Osteocyte (in vitro differentiated cells): ENCODE measurements at regions not wholly inside any gene's neighbourhood (a gene's known extent, or its start where the extent isn't known, plus 50 kb on each side); places are given as distances from the start of the nearest gene placed in this dataset.

Experiments used
- DNase-seq: peaks from one replicate; pipeline ENCODE4 v3.0.0; 2021; ENCODE audit warnings: mixed read lengths; ENCODE audit not compliant: unreplicated experiment; ENCODE audit errors: extremely low spot score
- H3K27ac Mint-ChIP-seq: one replicate; pipeline ENCODE4 v1.8.0; 2021; ENCODE audit warnings: mild to moderate bottlenecking, mixed read lengths; ENCODE audit not compliant: unreplicated experiment
- H3K27me3 Mint-ChIP-seq: one replicate; pipeline ENCODE4 v1.8.0; 2021; ENCODE audit warnings: mixed read lengths; ENCODE audit not compliant: unreplicated experiment
- H3K36me3 Mint-ChIP-seq: one replicate; pipeline ENCODE4 v1.8.0; 2021; ENCODE audit warnings: mixed read lengths; ENCODE audit not compliant: unreplicated experiment
- H3K4me1 Mint-ChIP-seq: one replicate; pipeline ENCODE4 v1.8.0; 2021; ENCODE audit warnings: mixed read lengths; ENCODE audit not compliant: unreplicated experiment
- H3K4me3 Mint-ChIP-seq: one replicate; pipeline ENCODE4 v1.8.0; 2021; ENCODE audit warnings: mild to moderate bottlenecking, moderate library complexity, mixed read lengths; ENCODE audit not compliant: unreplicated experiment
- H3K9me3 Mint-ChIP-seq: one replicate; pipeline ENCODE4 v1.8.0; 2021; ENCODE audit warnings: mixed read lengths; ENCODE audit not compliant: unreplicated experiment
- TF ChIP-seq, protein P1 (sequence below): fragments of 200-600 bp; sonication (generic); IDR thresholded peaks from 2 replicates; pipeline ENCODE4 v1.5.0; 2021; ENCODE audit warnings: antibody characterized with exemption, mild to moderate bottlenecking, moderate library complexity

DNA sequence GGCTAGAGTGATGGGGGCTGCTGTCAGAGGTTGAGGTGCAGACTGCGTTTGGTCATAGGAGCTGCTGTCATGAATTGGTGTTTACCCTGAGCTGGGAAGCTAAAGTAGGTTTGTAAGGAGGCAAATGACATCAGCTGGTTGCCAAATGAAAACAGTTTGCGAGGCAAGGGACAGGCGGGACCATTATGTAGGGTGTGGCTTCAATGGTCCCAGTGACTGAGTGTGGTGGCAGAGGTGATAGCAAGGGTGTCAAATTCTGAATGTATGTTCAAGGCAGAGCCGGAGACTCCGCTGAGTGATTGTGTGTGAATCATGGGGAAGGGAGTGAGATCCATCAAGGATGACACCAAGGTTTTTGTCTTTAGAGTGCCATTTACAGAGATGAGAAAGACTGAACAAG is 359.5 kb downstream of the VRK1 start:
- DNase-seq, result no peak
- no peaks in the 10 kb centered on the region for H3K36me3 Mint-ChIP-seq
- H3K4me3 Mint-ChIP-seq, result no peak overlapping the region
- peaks cover 38% of the 10 kb centered on the region for H3K9me3 Mint-ChIP-seq
- no peaks in the 10 kb centered on the region for H3K4me1 Mint-ChIP-seq
- no peaks in the 10 kb centered on the region for H3K27me3 Mint-ChIP-seq
- H3K27ac Mint-ChIP-seq, result no peak overlapping the region
- TF ChIP-seq, protein P1, sequence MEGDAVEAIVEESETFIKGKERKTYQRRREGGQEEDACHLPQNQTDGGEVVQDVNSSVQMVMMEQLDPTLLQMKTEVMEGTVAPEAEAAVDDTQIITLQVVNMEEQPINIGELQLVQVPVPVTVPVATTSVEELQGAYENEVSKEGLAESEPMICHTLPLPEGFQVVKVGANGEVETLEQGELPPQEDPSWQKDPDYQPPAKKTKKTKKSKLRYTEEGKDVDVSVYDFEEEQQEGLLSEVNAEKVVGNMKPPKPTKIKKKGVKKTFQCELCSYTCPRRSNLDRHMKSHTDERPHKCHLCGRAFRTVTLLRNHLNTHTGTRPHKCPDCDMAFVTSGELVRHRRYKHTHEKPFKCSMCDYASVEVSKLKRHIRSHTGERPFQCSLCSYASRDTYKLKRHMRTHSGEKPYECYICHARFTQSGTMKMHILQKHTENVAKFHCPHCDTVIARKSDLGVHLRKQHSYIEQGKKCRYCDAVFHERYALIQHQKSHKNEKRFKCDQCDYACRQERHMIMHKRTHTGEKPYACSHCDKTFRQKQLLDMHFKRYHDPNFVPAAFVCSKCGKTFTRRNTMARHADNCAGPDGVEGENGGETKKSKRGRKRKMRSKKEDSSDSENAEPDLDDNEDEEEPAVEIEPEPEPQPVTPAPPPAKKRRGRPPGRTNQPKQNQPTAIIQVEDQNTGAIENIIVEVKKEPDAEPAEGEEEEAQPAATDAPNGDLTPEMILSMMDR, result no peak

DNA sequence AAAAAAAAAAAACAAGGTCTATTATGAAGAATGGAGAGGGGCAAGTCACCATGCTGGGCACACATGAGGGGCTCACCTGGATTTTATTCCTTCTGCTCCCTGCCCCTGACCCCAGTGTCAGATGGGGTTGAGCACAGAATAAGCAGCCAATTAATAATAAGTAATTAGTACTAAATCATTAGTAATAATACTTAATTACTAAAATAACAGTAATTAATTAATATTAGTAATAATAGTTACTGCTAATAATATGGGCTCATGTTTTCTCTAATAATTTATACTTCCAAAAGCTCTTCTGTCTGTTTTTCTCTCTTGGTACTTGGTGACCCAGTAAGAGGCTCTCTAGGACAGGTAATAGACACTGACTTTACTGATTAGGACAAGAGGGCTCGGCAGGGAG is 360.9 kb downstream of the VRK1 start:
- H3K27ac Mint-ChIP-seq, result no peak overlapping the region
- TF ChIP-seq, protein P1, result no peak
- peaks cover 38% of the 10 kb centered on the region for H3K9me3 Mint-ChIP-seq
- H3K4me1 Mint-ChIP-seq, result no peaks in the 10 kb centered on the region
- no peak overlapping the region for H3K4me3 Mint-ChIP-seq
- no peaks in the 10 kb centered on the region for H3K36me3 Mint-ChIP-seq
- no peaks in the 10 kb centered on the region for H3K27me3 Mint-ChIP-seq
- DNase-seq, result no peak

DNA sequence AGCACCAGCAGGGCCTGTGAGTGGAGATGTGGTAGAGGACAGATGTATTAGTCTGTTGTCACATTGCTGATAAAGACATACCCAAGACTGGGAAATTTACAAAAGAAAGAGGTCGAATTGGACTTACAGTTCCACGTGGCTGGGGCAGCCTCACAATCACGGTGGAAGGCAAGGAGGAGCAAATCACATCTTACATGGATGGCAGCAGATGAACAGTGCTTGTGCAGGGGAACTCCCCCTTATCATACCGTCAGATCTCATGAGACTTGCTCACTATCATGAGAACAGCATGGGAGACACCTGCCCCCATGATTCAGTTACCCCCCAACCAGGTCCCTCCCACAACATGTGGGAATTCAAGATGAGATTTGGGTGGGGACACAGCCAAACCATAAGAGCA is 361.9 kb downstream of the VRK1 start:
- Mint-ChIP-seq H3K36me3 (no peaks in the 10 kb centered on the region), H3K9me3 (peaks cover 32% of the 10 kb centered on the region), H3K27ac (no peak overlapping the region), H3K27me3 (no peaks in the 10 kb centered on the region), H3K4me1 (no peaks in the 10 kb centered on the region), H3K4me3 (no peak overlapping the region)
- no peak for DNase-seq
- TF ChIP-seq, protein P1, result no peak

DNA sequence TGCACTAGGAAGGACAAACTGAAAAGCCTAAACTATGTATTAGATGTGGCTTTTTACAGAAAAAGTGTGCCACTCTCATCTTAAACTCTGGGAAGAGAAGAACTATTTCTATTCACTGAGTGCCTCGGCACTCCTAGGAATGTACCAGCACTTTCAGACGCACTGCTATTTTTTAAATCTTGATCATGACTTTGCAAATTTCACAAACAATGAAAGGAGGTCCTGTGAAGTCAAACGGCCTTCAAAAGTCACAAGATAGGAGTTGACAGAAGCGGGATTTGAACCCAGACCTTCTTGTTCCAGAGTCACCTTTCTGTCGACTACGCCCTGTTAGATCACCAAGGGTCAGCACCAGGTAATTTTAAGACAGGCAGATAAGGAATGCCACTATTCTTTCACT is 365.4 kb downstream of the VRK1 start:
- no peak for DNase-seq
- TF ChIP-seq, protein P1, result no peak
- Mint-ChIP-seq H3K9me3 (peaks cover 15% of the 10 kb centered on the region), H3K4me1 (no peaks in the 10 kb centered on the region), H3K27me3 (no peaks in the 10 kb centered on the region), H3K36me3 (no peaks in the 10 kb centered on the region), H3K4me3 (no peak overlapping the region), H3K27ac (no peak overlapping the region)

DNA sequence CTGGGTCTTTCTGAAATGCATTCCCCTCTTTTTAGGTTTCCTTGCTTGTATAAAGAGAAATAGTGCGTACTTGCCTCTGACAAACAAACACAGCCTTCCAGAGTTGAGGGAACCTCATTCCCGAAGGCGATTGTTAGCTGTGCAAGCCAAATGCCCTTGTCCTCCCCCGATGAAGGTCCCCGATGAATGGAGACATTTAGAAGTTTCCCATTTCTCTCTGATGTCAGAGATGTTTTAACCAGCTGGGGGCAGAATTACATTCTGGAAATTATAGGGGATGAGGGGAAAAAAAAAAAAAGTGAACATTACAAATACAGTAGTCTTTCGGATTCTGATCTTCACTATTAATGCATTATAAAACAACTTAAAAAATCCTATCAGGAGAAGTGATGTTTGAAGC is 366.8 kb downstream of the VRK1 start:
- Mint-ChIP-seq H3K27ac (no peak overlapping the region), H3K4me1 (no peaks in the 10 kb centered on the region), H3K9me3 (peaks cover 16% of the 10 kb centered on the region), H3K4me3 (no peak overlapping the region), H3K27me3 (no peaks in the 10 kb centered on the region), H3K36me3 (no peaks in the 10 kb centered on the region)
- TF ChIP-seq, protein P1, result no peak
- DNase-seq, result no peak
